ACC112 (cell line): ENCODE measurements at regions not wholly inside any gene's neighbourhood (a gene's known extent, or its start where the extent isn't known, plus 50 kb on each side); places are given as distances from the start of the nearest gene placed in this dataset.

Source experiments
- H2AFZ ChIP-seq: fragments of 200-600 bp; sonication (generic); one replicate; pipeline ENCODE4 v1.6.0; 2017; ENCODE audit warnings: antibody characterized with exemption, low read length; ENCODE audit not compliant: unreplicated experiment
- H3K27ac ChIP-seq: fragments of 200-600 bp; sonication (generic); 2 replicates; pipeline ENCODE4 v1.5.1; 2014; ENCODE audit warnings: low read depth, mild to moderate bottlenecking, antibody characterized with exemption, low read length, moderate library complexity
- H3K27me3 ChIP-seq: fragments of 200-600 bp; sonication (generic); 2 replicates; pipeline ENCODE4 v1.6.1; 2014; ENCODE audit warnings: mild to moderate bottlenecking, antibody characterized with exemption, low read length, moderate library complexity, mixed read lengths; ENCODE audit not compliant: insufficient read depth
- H3K36me3 ChIP-seq: fragments of 200-600 bp; sonication (generic); 2 replicates; pipeline ENCODE4 v1.6.1; 2016; ENCODE audit warnings: mild to moderate bottlenecking, antibody characterized with exemption, low read length, moderate library complexity, mixed read lengths; ENCODE audit not compliant: insufficient read depth
- H3K4me1 ChIP-seq: fragments of 200-600 bp; sonication (generic); one replicate; pipeline ENCODE4 v1.6.1; 2016; ENCODE audit warnings: low read length, mixed read lengths; ENCODE audit not compliant: insufficient read depth, unreplicated experiment, control insufficient read depth
- H3K4me3 ChIP-seq: fragments of 200-600 bp; sonication (generic); 2 replicates; pipeline ENCODE4 v1.5.1; 2014; ENCODE audit warnings: mild to moderate bottlenecking, low read depth, low read length
- H3K79me2 ChIP-seq: fragments of 200-600 bp; sonication (generic); one replicate; pipeline ENCODE4 v1.6.0; 2016; ENCODE audit warnings: low read length; ENCODE audit not compliant: control insufficient read depth, unreplicated experiment, insufficient read depth

DNA sequence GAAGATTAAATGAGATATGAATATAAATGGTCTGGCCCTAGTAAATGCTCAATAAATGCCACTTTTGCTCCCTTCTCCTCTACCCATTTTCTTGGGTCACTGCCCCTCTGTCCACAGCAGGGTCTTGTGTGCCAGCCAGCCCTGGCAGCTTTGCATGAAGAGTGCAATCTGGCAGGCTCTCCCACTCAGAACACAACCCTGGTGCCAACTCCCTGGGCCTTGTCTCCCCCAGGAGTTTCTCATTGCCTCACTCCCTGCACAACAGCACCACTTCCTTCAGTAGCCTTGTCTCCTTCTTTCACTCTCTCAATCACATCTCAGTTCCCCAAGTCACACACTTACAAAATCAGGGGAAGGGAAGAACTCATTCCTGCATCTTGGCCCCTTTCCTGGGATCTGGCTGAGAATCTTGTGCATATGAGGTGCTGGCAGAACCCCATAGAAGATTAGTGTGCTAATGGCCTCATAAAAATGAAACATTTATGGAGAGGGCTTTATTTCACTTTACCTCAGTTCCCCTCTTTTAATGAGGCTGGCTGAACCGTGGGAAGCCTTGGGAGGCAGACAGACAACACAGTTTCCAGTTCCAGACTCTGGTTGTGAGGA is 445.9 kb upstream of the PROK2 start:
- no peak overlapping the region for H3K27ac ChIP-seq

DNA sequence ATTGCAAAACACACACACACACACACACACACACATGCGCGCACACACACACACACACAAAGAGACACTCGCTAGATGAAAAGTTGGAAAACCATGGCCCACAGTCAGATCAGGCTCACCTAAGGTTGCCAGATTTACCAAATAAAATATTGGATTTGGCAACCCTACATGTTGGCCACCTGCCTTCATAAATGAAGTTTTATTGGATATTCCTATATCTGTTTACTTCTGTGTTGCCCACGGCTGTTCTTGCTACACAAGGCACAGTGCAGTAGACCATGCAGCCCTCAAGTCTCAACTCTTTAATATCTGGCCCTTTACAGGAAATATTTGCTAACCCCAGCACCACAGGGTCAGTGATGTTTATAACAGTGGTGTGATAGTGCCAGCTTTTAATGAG is 445.0 kb upstream of the PROK2 start:
- H3K27ac ChIP-seq, result no peak overlapping the region

More for the DNA sequence above, 445.9 kb upstream of the PROK2 start:
- no peaks in the 10 kb centered on the region for H3K79me2 ChIP-seq
- H3K4me3 ChIP-seq, result no peak overlapping the region
- peaks cover 26% of the 10 kb centered on the region for H3K27me3 ChIP-seq
- H2AFZ ChIP-seq, result no peak overlapping the region
- H3K4me1 ChIP-seq, result peaks cover 10% of the 10 kb centered on the region
- no peaks in the 10 kb centered on the region for H3K36me3 ChIP-seq

DNA sequence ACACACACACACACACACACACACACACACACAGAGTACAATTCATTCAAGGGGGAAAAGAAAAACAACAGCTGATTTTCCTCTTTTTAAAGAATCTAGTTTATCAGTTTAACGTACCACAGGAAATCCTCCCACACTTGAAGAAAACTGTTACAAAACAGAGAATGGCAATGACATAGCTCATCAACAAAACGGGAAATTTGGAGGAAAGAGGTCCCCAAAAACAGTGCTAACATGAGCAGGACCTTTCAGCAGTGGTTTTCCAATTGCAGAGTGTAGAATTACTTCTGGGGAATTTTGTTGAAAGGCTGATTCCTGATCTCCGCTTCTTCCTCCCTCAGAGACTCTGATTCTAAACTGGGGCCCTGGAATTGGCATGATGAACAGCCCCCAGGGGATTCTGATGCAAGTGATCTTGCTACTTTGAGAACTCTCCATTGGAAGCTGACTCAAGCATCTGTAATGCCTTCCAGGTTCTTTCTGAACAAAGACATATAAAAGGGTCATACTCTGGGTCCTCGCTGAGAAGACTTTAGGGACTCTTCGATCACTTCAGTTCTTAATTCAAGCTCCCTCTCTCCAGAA is 442.6 kb upstream of the PROK2 start:
- Histone ChIP-seq H3K36me3 (no peaks in the 10 kb centered on the region), H3K27ac (no peak overlapping the region), H2AFZ (no peak overlapping the region), H3K27me3 (peaks cover 25% of the 10 kb centered on the region), H3K79me2 (no peaks in the 10 kb centered on the region), H3K4me1 (peaks cover 4% of the 10 kb centered on the region), H3K4me3 (no peak overlapping the region)

More for the DNA sequence above, 445.0 kb upstream of the PROK2 start:
- H3K27me3 ChIP-seq, result peaks cover 26% of the 10 kb centered on the region
- no peaks in the 10 kb centered on the region for H3K36me3 ChIP-seq
- peaks cover 10% of the 10 kb centered on the region for H3K4me1 ChIP-seq
- H3K4me3 ChIP-seq, result no peak overlapping the region
- H3K79me2 ChIP-seq, result no peaks in the 10 kb centered on the region
- no peak overlapping the region for H2AFZ ChIP-seq

DNA sequence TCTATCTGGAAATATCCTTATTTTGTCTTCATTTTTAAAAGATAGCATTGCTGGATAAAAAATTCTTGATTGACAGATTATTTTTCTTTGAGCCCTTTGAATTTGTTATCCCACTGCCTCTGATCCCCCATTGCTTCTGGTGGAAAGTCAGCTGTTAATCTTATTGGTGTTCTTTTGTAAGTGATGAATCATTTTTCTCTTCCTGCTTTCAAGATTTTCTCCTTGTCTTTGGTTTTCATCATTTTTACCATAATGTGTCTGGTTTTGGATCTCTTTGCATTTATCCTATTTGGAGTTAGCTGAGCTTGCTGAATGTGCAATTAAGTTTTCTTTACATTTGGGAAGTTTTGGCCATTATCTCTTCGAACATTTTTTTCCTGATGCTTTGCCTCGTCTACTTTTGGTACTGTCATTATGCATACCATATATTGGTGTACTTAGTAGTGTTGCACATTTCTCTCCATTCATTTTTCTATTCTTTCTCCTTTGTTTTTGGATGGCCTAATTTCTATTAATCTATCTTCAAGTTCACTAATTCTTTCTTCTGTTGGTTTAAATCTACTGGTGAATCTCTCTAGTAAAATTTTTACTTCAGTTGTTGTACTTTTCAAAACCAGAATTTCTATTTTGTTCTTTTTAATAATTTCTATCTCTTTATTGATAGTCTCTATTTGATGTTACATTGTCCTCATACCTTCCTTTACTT is 440.0 kb upstream of the PROK2 start:
- Histone ChIP-seq H3K27me3 (peaks cover 4% of the 10 kb centered on the region; the same call in 1 of the 2 replicates), H3K4me1 (peaks cover 4% of the 10 kb centered on the region), H3K79me2 (no peaks in the 10 kb centered on the region)

DNA sequence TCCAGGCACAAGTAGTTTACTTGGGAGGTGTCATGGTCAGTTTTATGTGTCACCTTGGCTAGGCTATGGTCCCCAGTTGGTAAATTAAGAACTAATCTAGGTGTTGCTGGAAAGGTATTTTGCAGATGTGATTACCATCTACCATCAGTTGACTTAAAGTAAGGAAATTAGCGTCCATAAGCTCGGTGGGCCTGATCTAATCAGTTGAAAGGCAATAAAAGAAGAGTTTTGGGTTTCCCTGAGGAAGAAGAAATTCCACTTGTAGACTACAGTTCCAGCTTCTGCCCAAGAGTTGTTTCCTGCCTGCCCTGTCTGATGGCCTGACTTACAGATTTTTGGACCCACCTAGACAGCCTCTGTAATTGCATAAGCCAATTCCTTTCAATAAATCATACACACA is 438.7 kb upstream of the PROK2 start:
- H3K4me3 ChIP-seq, result no peak overlapping the region
- H3K27ac ChIP-seq, result no peak overlapping the region
- H2AFZ ChIP-seq, result no peak overlapping the region
- H3K79me2 ChIP-seq, result no peaks in the 10 kb centered on the region
- peaks cover 4% of the 10 kb centered on the region for H3K4me1 ChIP-seq
- H3K27me3 ChIP-seq, result peaks cover 4% of the 10 kb centered on the region; the same call in 1 of the 2 replicates
- no peaks in the 10 kb centered on the region for H3K36me3 ChIP-seq

More for the DNA sequence above, 440.0 kb upstream of the PROK2 start:
- Histone ChIP-seq H2AFZ (no peak overlapping the region), H3K36me3 (no peaks in the 10 kb centered on the region), H3K27ac (no peak overlapping the region), H3K4me3 (no peak overlapping the region)

DNA sequence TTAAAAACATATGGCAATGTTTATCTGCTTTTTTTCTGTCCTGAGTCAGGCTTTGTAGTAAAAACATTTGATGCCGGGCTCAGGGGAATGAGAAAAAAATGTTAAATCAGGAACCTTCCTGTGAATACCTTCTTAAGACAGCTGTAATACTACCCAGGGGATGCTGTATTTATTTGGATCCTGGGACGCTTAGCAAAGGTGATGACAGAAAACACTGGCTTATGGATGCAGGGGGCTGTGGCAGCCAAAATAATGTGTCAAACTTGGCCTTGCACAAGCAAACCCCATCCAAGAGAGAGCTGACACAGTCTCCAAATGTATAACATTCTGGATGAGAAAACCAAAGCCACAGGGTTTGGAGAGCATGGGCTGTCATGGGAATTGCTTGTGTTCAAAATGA is 438.2 kb upstream of the PROK2 start:
- Histone ChIP-seq H2AFZ (no peak overlapping the region), H3K4me1 (peaks cover 4% of the 10 kb centered on the region), H3K79me2 (no peaks in the 10 kb centered on the region), H3K27me3 (peaks cover 4% of the 10 kb centered on the region; the same call in 1 of the 2 replicates), H3K27ac (no peak overlapping the region), H3K4me3 (no peak overlapping the region), H3K36me3 (no peaks in the 10 kb centered on the region)

DNA sequence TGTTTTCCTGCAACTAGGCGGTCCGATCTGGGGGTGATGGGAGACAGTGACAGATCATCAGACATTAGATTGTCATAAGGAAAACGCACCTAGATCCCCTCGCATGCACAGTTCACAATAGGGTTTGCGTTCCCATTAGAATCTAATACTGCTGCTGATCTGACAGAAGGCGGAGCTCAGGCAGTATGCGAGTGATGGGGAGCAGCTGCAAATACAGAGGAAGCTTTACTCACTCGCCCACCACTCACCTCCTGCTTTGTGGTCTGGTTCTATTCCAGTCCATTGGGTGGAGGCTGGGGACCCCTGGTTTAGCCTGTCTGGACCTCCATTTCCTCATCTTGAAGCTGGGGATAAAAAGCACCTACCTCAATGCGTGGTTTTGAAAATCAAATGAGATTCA is 437.5 kb upstream of the PROK2 start:
- Histone ChIP-seq H3K4me1 (peaks cover 2% of the 10 kb centered on the region), H3K27me3 (peaks cover 4% of the 10 kb centered on the region; the same call in 1 of the 2 replicates), H3K79me2 (no peaks in the 10 kb centered on the region), H3K4me3 (no peak overlapping the region), H2AFZ (no peak overlapping the region), H3K27ac (no peak overlapping the region), H3K36me3 (no peaks in the 10 kb centered on the region)

DNA sequence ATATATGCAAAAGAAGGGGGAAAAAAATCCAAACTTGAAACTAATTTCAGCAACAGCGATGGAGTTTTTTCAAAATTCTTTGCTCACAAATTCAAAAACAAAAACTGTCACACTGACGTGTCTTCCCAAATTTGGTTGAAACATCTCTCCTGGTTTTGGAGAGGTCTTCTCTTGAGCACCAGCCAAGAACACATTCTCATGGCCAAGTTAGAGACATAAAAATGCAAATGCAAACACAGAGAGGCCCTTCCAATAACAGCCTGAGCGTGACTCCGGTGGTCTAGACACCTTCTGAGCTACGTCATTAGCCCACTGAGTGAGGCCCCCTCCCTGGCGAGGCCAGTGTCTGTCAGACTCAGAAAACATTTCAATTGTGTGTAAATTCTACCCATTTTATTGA is 436.0 kb upstream of the PROK2 start:
- Histone ChIP-seq H3K79me2 (no peaks in the 10 kb centered on the region), H3K36me3 (no peaks in the 10 kb centered on the region), H3K27ac (no peak overlapping the region), H3K27me3 (no peaks in the 10 kb centered on the region; the same call in 1 of the 2 replicates), H3K4me1 (no peaks in the 10 kb centered on the region), H3K4me3 (no peak overlapping the region), H2AFZ (no peak overlapping the region)

DNA sequence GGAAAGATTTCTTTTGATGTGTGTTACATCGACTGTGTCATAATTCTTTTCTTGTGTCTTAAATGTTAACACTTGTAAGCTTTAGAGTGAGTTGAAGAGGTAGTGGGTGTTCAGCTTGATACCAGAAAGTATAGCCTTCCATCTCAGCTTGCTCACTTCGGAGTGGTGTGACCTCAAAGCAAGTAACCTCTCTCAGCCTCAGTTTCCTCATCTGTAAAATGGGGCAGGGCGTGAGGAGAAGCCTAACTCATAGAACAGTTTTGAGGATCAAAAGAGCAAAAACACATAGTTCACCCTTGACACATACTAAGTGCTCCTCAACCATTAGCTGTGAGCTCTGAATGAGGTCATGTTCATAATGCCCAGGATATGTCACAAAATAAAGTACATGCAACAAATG is 434.8 kb upstream of the PROK2 start:
- Histone ChIP-seq H3K79me2 (no peaks in the 10 kb centered on the region), H3K27ac (no peak overlapping the region)

DNA sequence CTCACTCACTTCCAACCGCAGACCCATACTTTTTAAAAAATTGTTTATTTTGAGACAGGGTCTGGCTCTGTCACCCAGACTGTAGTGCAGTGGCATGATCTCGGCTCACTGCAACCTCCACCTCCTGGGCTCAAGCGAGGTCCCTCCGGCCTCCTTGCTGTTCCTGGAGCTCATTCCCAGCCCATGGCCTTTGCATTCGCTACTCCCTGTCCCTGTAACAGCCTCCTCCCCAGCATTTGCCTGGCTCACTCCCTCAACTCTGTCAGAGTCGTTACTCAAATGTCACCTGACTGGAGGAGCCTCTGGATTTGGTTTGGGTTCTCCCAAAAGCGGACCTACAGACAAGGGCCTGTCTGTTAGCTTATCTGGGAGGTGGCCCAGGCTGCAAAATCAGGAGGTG is 432.6 kb upstream of the PROK2 start:
- no peaks in the 10 kb centered on the region for H3K36me3 ChIP-seq
- H3K4me3 ChIP-seq, result no peak overlapping the region
- H3K27ac ChIP-seq, result no peak overlapping the region
- H3K4me1 ChIP-seq, result no peaks in the 10 kb centered on the region
- no peaks in the 10 kb centered on the region for H3K79me2 ChIP-seq
- no peaks in the 10 kb centered on the region; the same call in 1 of the 2 replicates for H3K27me3 ChIP-seq
- no peak overlapping the region for H2AFZ ChIP-seq

More for the DNA sequence above, 434.8 kb upstream of the PROK2 start:
- H3K4me3 ChIP-seq, result no peak overlapping the region
- no peaks in the 10 kb centered on the region for H3K36me3 ChIP-seq
- H3K27me3 ChIP-seq, result no peaks in the 10 kb centered on the region; the same call in 1 of the 2 replicates
- no peak overlapping the region for H2AFZ ChIP-seq
- no peaks in the 10 kb centered on the region for H3K4me1 ChIP-seq
